Skeletal muscle satellite cell (primary cell): ENCODE measurements at regions not wholly inside any gene's neighbourhood (a gene's known extent, or its start where the extent isn't known, plus 50 kb on each side); places are given as distances from the start of the nearest gene placed in this dataset.
"Not testable (repeated sequence)": the region's sequence is repeated elsewhere in the genome, so short reads cannot be mapped to it uniquely, and the experiment has no call there.

ENCODE experiments used
- H3K27me3 ChIP-seq: 2 replicates; pipeline ENCODE4 v1.7.0; 2013; ENCODE audit warnings: low read length; ENCODE audit not compliant: control insufficient read depth, insufficient read depth
- H3K36me3 ChIP-seq: 2 replicates; pipeline ENCODE4 v1.7.0; 2013; ENCODE audit warnings: mild to moderate bottlenecking, control low read depth, low read length; ENCODE audit not compliant: insufficient read depth
- H3K4me1 ChIP-seq: 2 replicates; pipeline ENCODE4 v1.7.0; 2013; ENCODE audit warnings: low read length; ENCODE audit not compliant: control insufficient read depth, insufficient read depth
- H3K4me2 ChIP-seq: 2 replicates; pipeline ENCODE4 v1.7.0; 2013; ENCODE audit warnings: mild to moderate bottlenecking, low read length
- H3K4me3 ChIP-seq: 2 replicates; pipeline ENCODE4 v1.7.0; 2013; ENCODE audit warnings: low read length
- H3K9ac ChIP-seq: 2 replicates; pipeline ENCODE4 v1.7.0; 2013; ENCODE audit warnings: mild to moderate bottlenecking, low read depth, low read length, moderate library complexity
- H3K9me3 ChIP-seq: replicated peaks from 2 replicates; pipeline ENCODE4 v1.7.0; 2013; ENCODE audit warnings: mild to moderate bottlenecking, control low read depth, low read length

GRCh38 chr7:155378959-155379871, 78.7 kb upstream of the EN2 start:
- Histone ChIP-seq H3K9ac (no peak overlapping the region), H3K27me3 (peaks cover 100% of the 10 kb centered on the region), H3K9me3 (no peaks in the 10 kb centered on the region), H3K4me3 (no peak overlapping the region), H3K4me1 (peaks cover 7% of the 10 kb centered on the region), H3K4me2 (no peak overlapping the region), H3K36me3 (no peaks in the 10 kb centered on the region)

DNA sequence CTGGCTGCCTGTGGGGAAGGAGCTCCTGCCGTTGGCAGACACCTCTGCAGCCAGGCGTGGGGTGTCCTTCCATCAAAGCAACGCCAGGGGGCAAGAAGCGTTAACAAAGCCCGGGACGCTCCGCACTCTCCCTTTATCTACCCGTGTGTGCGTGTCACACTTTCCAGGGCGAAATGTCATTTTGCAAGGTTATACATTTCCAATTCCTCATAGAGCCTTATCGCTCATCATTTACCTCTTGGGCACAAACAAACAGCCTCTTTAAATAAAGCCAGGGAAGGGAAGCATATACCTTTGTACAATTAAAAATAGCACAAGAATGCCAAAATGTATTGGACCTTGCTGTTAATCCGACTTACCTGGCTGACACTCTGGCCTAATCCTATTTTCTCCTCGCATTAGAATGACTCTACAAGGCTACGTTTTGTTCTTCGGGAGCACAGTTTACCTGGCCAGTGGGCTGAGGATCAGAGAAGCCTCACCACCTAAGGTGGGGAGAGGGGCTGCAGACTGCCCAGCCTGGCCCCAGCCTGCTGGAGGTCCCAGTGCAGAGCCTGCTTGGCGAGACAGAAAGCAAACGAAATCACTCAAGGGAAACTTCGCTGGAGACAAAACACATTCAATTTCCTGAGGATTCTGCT, 77.6 kb upstream of the EN2 start:
- H3K9ac ChIP-seq, result no peak overlapping the region
- H3K36me3 ChIP-seq, result no peaks in the 10 kb centered on the region
- no peak overlapping the region for H3K4me2 ChIP-seq
- H3K27me3 ChIP-seq, result peaks cover 89% of the 10 kb centered on the region
- H3K4me1 ChIP-seq, result peaks cover 7% of the 10 kb centered on the region
- H3K9me3 ChIP-seq, result no peaks in the 10 kb centered on the region
- H3K4me3 ChIP-seq, result no peak overlapping the region

- Histone ChIP-seq H3K4me2 (peak overlapping the region; percentile 68), H3K36me3 (no peaks in the 10 kb centered on the region), H3K4me3 (peak overlapping the region; percentile 54), H3K4me1 (peaks cover 7% of the 10 kb centered on the region), H3K27me3 (peaks cover 80% of the 10 kb centered on the region), H3K9me3 (no peaks in the 10 kb centered on the region), H3K9ac (no peak overlapping the region)
Measured at GRCh38 chr7:155380976-155381851, 76.7 kb upstream of the EN2 start.

- Histone ChIP-seq H3K9ac (no peak overlapping the region), H3K4me1 (peaks cover 7% of the 10 kb centered on the region), H3K4me3 (peak overlapping the region; percentile 54), H3K9me3 (no peaks in the 10 kb centered on the region), H3K36me3 (no peaks in the 10 kb centered on the region), H3K4me2 (peak overlapping the region; percentile 68), H3K27me3 (peaks cover 78% of the 10 kb centered on the region)
Measured at GRCh38 chr7:155381852-155382801, 75.8 kb upstream of the EN2 start.

GRCh38 chr7:155382802-155383171, 75.1 kb upstream of the EN2 start:
- H3K9me3 ChIP-seq, result no peaks in the 10 kb centered on the region
- peaks cover 72% of the 10 kb centered on the region for H3K27me3 ChIP-seq
- no peaks in the 10 kb centered on the region for H3K36me3 ChIP-seq
- H3K4me1 ChIP-seq, result peaks cover 7% of the 10 kb centered on the region
- no peak overlapping the region for H3K9ac ChIP-seq
- H3K4me2 ChIP-seq, result no peak overlapping the region
- H3K4me3 ChIP-seq, result no peak overlapping the region

- Histone ChIP-seq H3K4me2 (no peak overlapping the region), H3K4me3 (no peak overlapping the region), H3K9me3 (no peaks in the 10 kb centered on the region), H3K36me3 (no peaks in the 10 kb centered on the region), H3K4me1 (peaks cover 7% of the 10 kb centered on the region), H3K9ac (no peak overlapping the region), H3K27me3 (peaks cover 66% of the 10 kb centered on the region)
Measured at GRCh38 chr7:155383756-155384491, 74.0 kb upstream of the EN2 start.

DNA sequence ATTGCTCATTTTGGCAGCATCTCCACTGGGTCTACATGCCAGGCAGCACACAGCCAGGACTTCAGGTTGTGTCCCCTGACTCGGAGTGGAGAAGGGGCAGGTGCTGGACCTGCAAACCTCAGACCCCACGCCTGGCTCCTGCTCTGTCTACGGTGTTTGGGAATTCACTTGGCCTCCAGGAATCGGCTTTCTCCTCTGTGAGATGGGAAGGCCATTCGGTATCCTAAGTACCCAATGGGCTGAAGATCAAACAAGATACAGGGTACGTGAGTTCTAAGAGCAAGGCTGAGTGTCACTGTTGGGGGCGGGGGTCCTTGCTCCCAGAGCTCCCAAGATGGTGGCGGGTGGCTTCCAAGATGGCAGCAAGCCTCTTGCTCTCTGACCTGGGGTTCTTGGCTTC, 73.2 kb upstream of the EN2 start:
- H3K4me2 ChIP-seq, result no peak overlapping the region
- no peak overlapping the region for H3K9ac ChIP-seq
- H3K27me3 ChIP-seq, result peaks cover 58% of the 10 kb centered on the region
- peaks cover 7% of the 10 kb centered on the region for H3K4me1 ChIP-seq
- no peaks in the 10 kb centered on the region for H3K9me3 ChIP-seq
- H3K36me3 ChIP-seq, result no peaks in the 10 kb centered on the region
- H3K4me3 ChIP-seq, result no peak overlapping the region

GRCh38 chr7:155385182-155385581, 72.7 kb upstream of the EN2 start:
- not testable (repeated sequence) for H3K4me2 ChIP-seq, H3K4me3 ChIP-seq, H3K9me3 ChIP-seq, H3K36me3 ChIP-seq, H3K4me1 ChIP-seq, H3K9ac ChIP-seq
- H3K27me3 ChIP-seq, result peaks cover 54% of the 10 kb centered on the region

DNA sequence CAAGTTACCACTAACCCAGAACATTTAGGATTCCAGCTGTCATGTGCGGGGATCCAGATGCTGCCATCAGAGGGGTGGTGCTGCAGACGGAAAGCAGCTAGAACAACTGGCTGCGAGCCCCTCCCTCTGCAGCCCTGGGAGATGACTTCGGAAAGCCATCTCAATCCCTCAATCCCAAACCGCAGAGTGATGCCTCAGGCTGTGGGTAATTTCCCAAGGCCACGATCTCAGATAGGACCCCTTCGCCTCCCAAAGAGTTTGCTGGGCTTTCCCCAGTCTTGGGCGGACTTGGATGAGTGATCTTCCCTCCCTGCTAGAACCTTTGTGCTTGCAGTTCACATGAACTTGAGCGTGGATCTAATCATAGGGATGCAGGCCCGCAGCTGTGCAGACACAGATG, 71.3 kb upstream of the EN2 start:
- no peak overlapping the region for H3K4me2 ChIP-seq
- no peaks in the 10 kb centered on the region for H3K9me3 ChIP-seq
- H3K36me3 ChIP-seq, result no peaks in the 10 kb centered on the region
- H3K9ac ChIP-seq, result no peak overlapping the region
- H3K4me1 ChIP-seq, result peaks cover 7% of the 10 kb centered on the region
- H3K4me3 ChIP-seq, result no peak overlapping the region
- H3K27me3 ChIP-seq, result peaks cover 45% of the 10 kb centered on the region

DNA sequence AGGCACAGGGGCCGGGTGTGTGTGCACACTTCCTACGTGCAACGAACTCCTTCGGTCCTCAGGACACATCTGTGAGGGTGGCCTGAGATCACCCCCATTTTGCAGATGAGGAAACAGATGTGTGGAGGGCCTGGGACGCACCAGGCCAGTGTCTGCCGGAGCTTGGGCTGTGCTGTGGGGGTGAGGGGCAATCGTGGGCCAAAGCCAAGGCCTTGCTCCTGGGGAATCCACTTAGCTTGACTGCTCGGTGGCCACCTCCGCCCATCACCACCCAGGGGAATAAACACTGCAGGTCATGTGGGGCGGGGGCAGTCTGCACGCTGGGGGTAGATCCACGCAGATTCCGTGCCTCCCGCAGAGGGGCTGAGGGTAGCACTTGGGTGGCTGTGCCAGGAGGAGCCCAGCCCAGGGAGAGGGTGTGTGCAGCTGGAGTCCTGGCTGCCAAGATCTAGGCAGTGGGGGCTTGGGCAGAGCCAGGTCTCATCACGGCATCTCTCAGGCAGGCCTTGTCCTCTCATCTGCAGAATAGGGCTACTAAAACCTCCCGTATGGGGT, 70.8 kb upstream of the EN2 start:
- Histone ChIP-seq H3K9ac (no peak overlapping the region), H3K4me2 (no peak overlapping the region), H3K4me1 (peaks cover 1% of the 10 kb centered on the region), H3K4me3 (no peak overlapping the region), H3K36me3 (no peaks in the 10 kb centered on the region), H3K27me3 (peaks cover 40% of the 10 kb centered on the region), H3K9me3 (no peaks in the 10 kb centered on the region)
